A673 (cell line): ENCODE measurements at regions not wholly inside any gene's neighbourhood (a gene's known extent, or its start where the extent isn't known, plus 50 kb on each side); places are given as distances from the start of the nearest gene placed in this dataset.

Source experiments
- BruUV-seq: library from RNA; stranded (reverse); fragments of 400-500 nt; replicated peaks from 2 replicates; lab custom pipeline; 2021; lab: Mats Ljungman, UMichigan
- CTCF ChIA-PET: fragments of 300-600 bp; sonication (Branson Sonifier 250); formaldehyde crosslinking; loops from one replicate; lab custom pipeline; 2022; ENCODE audit warnings: antibody characterized with exemption; lab: Charles Lee
- POLR2A ChIA-PET: fragments of 300-600 bp; sonication (Branson Sonifier 250); formaldehyde crosslinking; loops from one replicate; lab custom pipeline; 2022; ENCODE audit warnings: antibody characterized with exemption; ENCODE audit not compliant: low non-redundant PET; lab: Charles Lee
- DNase-seq: peaks from one replicate; pipeline ENCODE4 v3.0.0-alpha.2; 2015; ENCODE audit warnings: low spot score
- H3K27ac ChIP-seq: fragments of 200-600 bp; sonication (generic); 2 replicates; pipeline ENCODE4 v1.5.1; 2016; ENCODE audit warnings: mixed run types, low read depth, mild to moderate bottlenecking, mixed read lengths, antibody characterized with exemption, low read length; ENCODE audit not compliant: poor library complexity, severe bottlenecking
- H3K27me3 ChIP-seq: fragments of 200-600 bp; sonication (generic); replicated peaks from 2 replicates; pipeline ENCODE4 v1.6.1; 2017; ENCODE audit warnings: mixed run types, low read depth, mild to moderate bottlenecking, mixed read lengths, antibody characterized with exemption, low read length; ENCODE audit not compliant: insufficient read depth, poor library complexity
- H3K36me3 ChIP-seq: fragments of 200-600 bp; sonication (generic); 2 replicates; pipeline ENCODE4 v1.6.1; 2016; ENCODE audit warnings: mixed run types, mild to moderate bottlenecking, mixed read lengths, antibody characterized with exemption, low read length; ENCODE audit not compliant: insufficient read depth, poor library complexity, severe bottlenecking
- H3K4me1 ChIP-seq: fragments of 200-600 bp; sonication (generic); 2 replicates; pipeline ENCODE4 v1.6.1; 2017; ENCODE audit warnings: mixed run types, mild to moderate bottlenecking, mixed read lengths, antibody characterized with exemption, low read length; ENCODE audit not compliant: insufficient read depth, poor library complexity, severe bottlenecking
- H3K4me3 ChIP-seq: fragments of 200-600 bp; sonication (generic); 2 replicates; pipeline ENCODE4 v1.5.1; 2016; ENCODE audit warnings: low read depth, mixed run types, mild to moderate bottlenecking, mixed read lengths, low read length; ENCODE audit not compliant: poor library complexity, severe bottlenecking
- H3K9me3 ChIP-seq: fragments of 200-600 bp; sonication (generic); 2 replicates; pipeline ENCODE4 v1.6.1; 2016; ENCODE audit warnings: mixed run types, low read depth, mild to moderate bottlenecking, mixed read lengths, antibody characterized with exemption, low read length; ENCODE audit not compliant: poor library complexity, severe bottlenecking
- EZH2 ChIP-seq: fragments of 200-600 bp; sonication (generic); IDR thresholded peaks from 2 replicates; pipeline ENCODE4 v1.6.1; 2017; ENCODE audit warnings: borderline replicate concordance, low read depth, mild to moderate bottlenecking, mixed read lengths, antibody characterized with exemption, low read length; ENCODE audit not compliant: poor library complexity, severe bottlenecking
- intact Hi-C: fragments of 100-400 bp; cut with micrococcal nuclease; formaldehyde crosslinking; loops from one replicate; pipeline ENCODE4 v1.10.0; 2022; ENCODE audit not compliant: unreplicated experiment
- TF ChIP-seq, protein P1 (sequence below): fragments of 300-800, 200-600 bp; sonication (generic); conservative IDR thresholded peaks from 2 replicates; pipeline ENCODE4 v1.5.1; 2017; ENCODE audit warnings: low read depth, mild to moderate bottlenecking, antibody characterized with exemption, low read length, moderate library complexity, mixed read lengths

DNA sequence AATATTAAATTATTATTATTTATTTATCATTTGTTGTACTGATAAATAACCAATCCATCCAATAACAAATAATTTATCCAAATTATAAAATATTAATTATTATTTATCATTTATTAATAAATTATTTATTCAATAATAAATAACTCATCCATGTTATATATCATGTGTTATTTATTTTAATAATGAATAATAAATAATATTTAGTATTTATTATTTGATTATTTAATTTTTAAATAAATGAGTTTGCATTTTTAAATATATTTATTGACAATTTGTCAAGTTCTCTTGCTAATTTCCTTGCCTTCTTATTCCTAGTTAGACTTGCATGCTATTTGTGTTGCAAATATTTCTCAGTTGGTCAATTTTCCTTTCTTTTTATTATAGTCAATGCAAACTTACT lies 995.4 kb downstream of the TSN start:
- no peaks in the 10 kb centered on the region for H3K27me3 ChIP-seq
- H3K4me3 ChIP-seq = no peak overlapping the region
- H3K9me3 ChIP-seq = no peaks in the 10 kb centered on the region
- no peak for DNase-seq
- no TSS peak for BruUV-seq
- H3K4me1 ChIP-seq = peaks cover 36% of the 10 kb centered on the region
- H3K27ac ChIP-seq = no peak overlapping the region
- no peaks in the 10 kb centered on the region for H3K36me3 ChIP-seq
- TF ChIP-seq, protein P1, sequence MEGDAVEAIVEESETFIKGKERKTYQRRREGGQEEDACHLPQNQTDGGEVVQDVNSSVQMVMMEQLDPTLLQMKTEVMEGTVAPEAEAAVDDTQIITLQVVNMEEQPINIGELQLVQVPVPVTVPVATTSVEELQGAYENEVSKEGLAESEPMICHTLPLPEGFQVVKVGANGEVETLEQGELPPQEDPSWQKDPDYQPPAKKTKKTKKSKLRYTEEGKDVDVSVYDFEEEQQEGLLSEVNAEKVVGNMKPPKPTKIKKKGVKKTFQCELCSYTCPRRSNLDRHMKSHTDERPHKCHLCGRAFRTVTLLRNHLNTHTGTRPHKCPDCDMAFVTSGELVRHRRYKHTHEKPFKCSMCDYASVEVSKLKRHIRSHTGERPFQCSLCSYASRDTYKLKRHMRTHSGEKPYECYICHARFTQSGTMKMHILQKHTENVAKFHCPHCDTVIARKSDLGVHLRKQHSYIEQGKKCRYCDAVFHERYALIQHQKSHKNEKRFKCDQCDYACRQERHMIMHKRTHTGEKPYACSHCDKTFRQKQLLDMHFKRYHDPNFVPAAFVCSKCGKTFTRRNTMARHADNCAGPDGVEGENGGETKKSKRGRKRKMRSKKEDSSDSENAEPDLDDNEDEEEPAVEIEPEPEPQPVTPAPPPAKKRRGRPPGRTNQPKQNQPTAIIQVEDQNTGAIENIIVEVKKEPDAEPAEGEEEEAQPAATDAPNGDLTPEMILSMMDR = no peak
- TF ChIP-seq EZH2 = no peak
- CTCF ChIA-PET = no interaction called here
- POLR2A ChIA-PET = no interaction called here
- intact Hi-C loops = no loop called here

DNA sequence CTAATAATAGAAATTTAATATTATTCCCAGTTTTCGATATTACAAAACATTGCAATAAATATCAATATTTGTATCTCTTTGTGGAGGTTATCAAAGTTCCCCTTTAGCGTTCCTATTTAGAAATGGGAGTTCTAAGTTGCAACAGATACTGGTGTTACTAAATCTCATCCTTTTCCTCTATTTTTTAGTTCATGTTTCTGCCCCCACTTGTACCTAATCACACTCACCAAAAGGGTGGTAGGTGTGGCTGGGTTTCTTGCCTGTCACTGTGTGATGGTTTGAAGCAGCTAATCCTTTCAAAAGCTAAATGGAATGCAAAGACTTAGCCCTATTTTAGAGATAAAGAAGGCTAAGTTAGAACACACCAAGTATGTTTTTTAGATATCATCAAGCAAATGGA lies 997.9 kb downstream of the TSN start:
- no peak overlapping the region for H3K27ac ChIP-seq
- TF ChIP-seq, protein P1 = no peak
- TF ChIP-seq EZH2 = no peak
- H3K36me3 ChIP-seq = no peaks in the 10 kb centered on the region
- H3K4me1 ChIP-seq = peaks cover 26% of the 10 kb centered on the region
- H3K27me3 ChIP-seq = no peaks in the 10 kb centered on the region
- DNase-seq = no peak
- no peak overlapping the region for H3K4me3 ChIP-seq
- ChIA-PET CTCF (no interaction called here), POLR2A (no interaction called here)
- no TSS peak for BruUV-seq
- intact Hi-C loops = no loop called here
- H3K9me3 ChIP-seq = no peaks in the 10 kb centered on the region

DNA sequence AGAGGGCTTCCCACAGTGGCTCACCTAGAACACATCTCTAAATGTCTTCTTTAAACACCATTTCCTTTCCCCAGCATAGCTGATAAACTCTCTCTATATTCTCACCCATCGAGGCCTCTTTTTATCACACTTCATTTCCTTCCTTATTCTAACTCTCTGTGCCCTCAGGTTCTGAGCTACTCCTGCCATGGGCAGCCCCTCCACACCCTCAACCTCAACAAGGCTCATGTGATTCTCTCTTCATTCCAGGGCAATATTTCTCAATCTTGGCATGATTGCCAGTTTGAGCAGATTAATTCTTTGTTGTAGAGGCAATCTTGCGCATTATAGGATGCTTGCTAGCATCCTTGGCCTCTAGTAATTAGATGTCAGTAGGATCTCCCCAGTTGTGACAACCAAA lies 999.1 kb downstream of the TSN start:
- intact Hi-C loops = no loop called here
- TF ChIP-seq EZH2 = no peak
- TF ChIP-seq, protein P1 = no peak
- POLR2A ChIA-PET = no interaction called here

More for the DNA sequence above, 999.1 kb downstream of the TSN start:
- H3K27me3 ChIP-seq = no peaks in the 10 kb centered on the region
- peaks cover 15% of the 10 kb centered on the region for H3K4me1 ChIP-seq
- no peak overlapping the region for H3K27ac ChIP-seq
- no peaks in the 10 kb centered on the region for H3K9me3 ChIP-seq
- DNase-seq = no peak
- H3K36me3 ChIP-seq = no peaks in the 10 kb centered on the region
- CTCF ChIA-PET = no interaction called here
- no TSS peak for BruUV-seq
- no peak overlapping the region for H3K4me3 ChIP-seq
